Mucosa of rectum (tissue), 2 donors: ENCODE measurements at regions not wholly inside any gene's neighbourhood (a gene's known extent, or its start where the extent isn't known, plus 50 kb on each side); places are given as distances from the start of the nearest gene placed in this dataset.

ENCODE experiments used
- H3K27ac ChIP-seq, 2 donors: one replicate each; pipeline ENCODE4 v1.7.0; 2013; ENCODE audit warnings: inconsistent platforms in 2 of 2, low read depth in 2 of 2, low read length in 2 of 2
- H3K27me3 ChIP-seq, 2 donors: one replicate each; pipeline ENCODE4 v1.7.0; 2013; ENCODE audit warnings: low read length in 2 of 2; ENCODE audit not compliant: control insufficient read depth in 2 of 2, insufficient read depth in 2 of 2
- H3K36me3 ChIP-seq, 2 donors: one replicate each; pipeline ENCODE4 v1.7.0; 2013; ENCODE audit warnings: low read length in 2 of 2; ENCODE audit not compliant: control insufficient read depth in 2 of 2, insufficient read depth in 2 of 2
- H3K4me1 ChIP-seq, 2 donors: one replicate each; pipeline ENCODE4 v1.7.0; 2013; ENCODE audit warnings: low read length in 2 of 2, mild to moderate bottlenecking in 1 of 2; ENCODE audit not compliant: control insufficient read depth in 2 of 2, insufficient read depth in 2 of 2
- H3K4me3 ChIP-seq, 2 donors: one replicate each; pipeline ENCODE4 v1.7.0; 2013; ENCODE audit warnings: low read length in 2 of 2
- H3K9ac ChIP-seq, 2 donors: one replicate each; pipeline ENCODE4 v1.7.0; 2013; ENCODE audit warnings: low read length in 2 of 2, low read depth in 1 of 2, mild to moderate bottlenecking in 1 of 2
- H3K9me3 ChIP-seq, 2 donors: one replicate each; pipeline ENCODE4 v1.7.0; 2013; ENCODE audit warnings: low read length in 2 of 2; ENCODE audit not compliant: control insufficient read depth in 2 of 2
- donor health status: healthy.
- donor health status: Normal muscosa, but diverticular disease.

DNA sequence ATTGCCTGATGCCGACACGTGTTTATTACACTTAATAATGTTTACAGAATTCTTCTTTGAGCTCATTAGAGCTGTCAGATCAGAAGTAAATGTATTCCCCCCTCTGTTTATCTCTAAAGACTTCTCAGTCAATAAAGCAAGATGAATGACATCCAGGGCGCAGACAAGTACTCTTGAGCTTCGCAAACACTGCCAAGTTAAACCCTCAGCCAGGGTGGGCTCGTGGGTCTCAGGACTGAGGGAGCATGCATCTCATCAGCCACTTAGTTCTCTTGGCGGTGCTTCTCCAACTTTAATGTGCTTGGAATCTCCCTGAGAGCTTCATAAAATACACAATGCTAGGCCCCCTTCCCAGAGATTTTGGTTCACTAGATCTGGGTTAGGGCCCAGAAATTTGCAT lies 333.9 kb upstream of the THRB start:
- peaks cover 3 to 5% of the 10 kb centered on the region in 2 donors for H3K4me1 ChIP-seq
- H3K9ac ChIP-seq, result no peak overlapping the region
- H3K27me3 ChIP-seq, result peaks cover 7 to 11% of the 10 kb centered on the region in 2 donors
- H3K36me3 ChIP-seq, result no peaks in the 10 kb centered on the region
- H3K9me3 ChIP-seq, result no peaks in the 10 kb centered on the region
- H3K4me3 ChIP-seq, result no peak overlapping the region
- H3K27ac ChIP-seq, result no peak overlapping the region

GRCh38 chr3:24829011-24829581 lies 334.4 kb upstream of the THRB start:
- peaks cover 7 to 11% of the 10 kb centered on the region in 2 donors for H3K27me3 ChIP-seq
- H3K9ac ChIP-seq, result no peak overlapping the region
- no peaks in the 10 kb centered on the region for H3K36me3 ChIP-seq
- no peaks in the 10 kb centered on the region for H3K9me3 ChIP-seq
- no peak overlapping the region for H3K27ac ChIP-seq
- H3K4me1 ChIP-seq, result peaks cover 3 to 5% of the 10 kb centered on the region in 2 donors
- peak overlapping the region in 1 of 2 donors; percentile 33 for H3K4me3 ChIP-seq

GRCh38 chr3:24829629-24830229 lies 335.1 kb upstream of the THRB start:
- H3K9me3 ChIP-seq, result no peaks in the 10 kb centered on the region
- no peak overlapping the region for H3K9ac ChIP-seq
- H3K27me3 ChIP-seq, result peaks cover 7 to 11% of the 10 kb centered on the region in 2 donors

DNA sequence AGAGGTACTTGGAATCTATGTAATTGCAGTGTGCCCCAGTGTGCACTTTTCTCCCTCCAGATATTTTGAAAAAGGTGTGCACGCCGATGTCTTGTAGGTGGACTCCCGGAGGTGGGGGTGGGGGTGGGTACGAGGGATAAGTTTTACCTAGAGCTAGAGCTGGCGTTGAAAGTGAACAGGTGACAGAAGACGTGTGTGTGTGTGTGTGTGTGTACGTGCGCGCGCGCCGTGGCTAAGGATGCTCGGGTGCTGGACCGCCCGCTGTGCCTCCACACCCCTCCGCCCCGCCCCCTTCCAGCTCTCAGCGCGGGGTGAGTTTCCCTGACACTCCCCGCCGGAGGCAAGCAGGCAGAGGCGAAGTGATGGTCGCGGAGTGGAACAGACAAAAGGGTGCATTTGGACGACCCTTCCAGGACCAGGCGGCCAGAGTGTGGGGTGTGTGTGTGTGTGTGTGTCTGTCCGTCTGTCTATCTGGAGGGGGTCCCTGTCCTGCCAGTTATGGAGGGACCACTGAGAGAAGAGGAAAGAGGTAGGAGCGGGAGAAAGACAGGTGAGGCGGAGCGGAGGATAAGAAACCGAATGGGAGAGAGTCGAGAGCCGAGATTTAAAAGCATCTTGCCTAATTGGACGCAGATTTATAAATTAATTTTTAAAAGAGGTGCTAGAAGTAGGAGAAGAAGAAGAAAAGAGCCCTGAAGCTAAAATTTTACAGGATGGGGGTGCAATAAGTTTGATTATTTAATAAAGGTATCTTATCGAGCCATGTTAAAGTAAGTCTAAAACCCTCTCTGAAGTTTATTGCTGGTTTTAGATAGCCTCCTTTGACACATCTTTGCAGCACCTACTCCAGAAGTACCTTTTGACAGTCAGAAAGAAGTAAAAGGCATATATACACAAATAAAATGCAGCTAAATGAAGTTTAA lies 335.8 kb upstream of the THRB start:
- H3K4me3 ChIP-seq, result peak overlapping the region; percentile 43 to 44
- H3K27me3 ChIP-seq, result peaks cover 7 to 11% of the 10 kb centered on the region in 2 donors
- no peaks in the 10 kb centered on the region for H3K36me3 ChIP-seq
- H3K9ac ChIP-seq, result no peak overlapping the region
- H3K9me3 ChIP-seq, result no peaks in the 10 kb centered on the region
- H3K27ac ChIP-seq, result no peak overlapping the region
- peaks cover 3 to 5% of the 10 kb centered on the region in 2 donors for H3K4me1 ChIP-seq

More at GRCh38 chr3:24829629-24830229, 335.1 kb upstream of the THRB start:
- peaks cover 3 to 5% of the 10 kb centered on the region in 2 donors for H3K4me1 ChIP-seq
- no peak overlapping the region for H3K27ac ChIP-seq
- no peaks in the 10 kb centered on the region for H3K36me3 ChIP-seq
- H3K4me3 ChIP-seq, result peak overlapping the region; percentile 43 to 44

GRCh38 chr3:24831221-24831620 lies 336.6 kb upstream of the THRB start:
- Histone ChIP-seq H3K9ac (no peak overlapping the region), H3K27ac (no peak overlapping the region), H3K4me1 (peaks cover 3 to 5% of the 10 kb centered on the region in 2 donors), H3K9me3 (no peaks in the 10 kb centered on the region), H3K36me3 (no peaks in the 10 kb centered on the region), H3K4me3 (no peak overlapping the region), H3K27me3 (peaks cover 7 to 11% of the 10 kb centered on the region in 2 donors)

DNA sequence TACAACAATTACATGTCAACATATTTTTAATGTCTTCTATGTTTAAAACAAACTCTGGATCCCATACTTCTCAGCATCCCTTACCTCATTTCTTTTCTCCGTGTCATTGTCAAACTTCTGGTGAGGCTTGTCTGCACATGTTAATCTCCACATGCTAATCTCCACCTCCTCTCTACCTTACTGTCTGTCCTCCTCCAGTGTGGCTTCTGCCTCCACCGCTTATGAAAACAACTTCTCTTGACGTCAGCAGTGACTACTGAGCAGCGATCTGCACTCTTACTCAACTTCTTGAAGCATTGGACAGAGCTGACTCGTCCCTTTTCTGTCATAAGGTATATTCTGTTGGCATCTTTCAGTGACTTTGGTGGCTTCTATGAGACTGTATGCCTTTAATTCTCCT lies 338.2 kb upstream of the THRB start:
- H3K4me3 ChIP-seq, result no peak overlapping the region
- no peak overlapping the region for H3K9ac ChIP-seq
- peaks cover 7 to 11% of the 10 kb centered on the region in 2 donors for H3K27me3 ChIP-seq
- no peak overlapping the region for H3K27ac ChIP-seq
- H3K4me1 ChIP-seq, result peaks cover 3 to 5% of the 10 kb centered on the region in 2 donors
- no peaks in the 10 kb centered on the region for H3K36me3 ChIP-seq
- no peaks in the 10 kb centered on the region for H3K9me3 ChIP-seq

DNA sequence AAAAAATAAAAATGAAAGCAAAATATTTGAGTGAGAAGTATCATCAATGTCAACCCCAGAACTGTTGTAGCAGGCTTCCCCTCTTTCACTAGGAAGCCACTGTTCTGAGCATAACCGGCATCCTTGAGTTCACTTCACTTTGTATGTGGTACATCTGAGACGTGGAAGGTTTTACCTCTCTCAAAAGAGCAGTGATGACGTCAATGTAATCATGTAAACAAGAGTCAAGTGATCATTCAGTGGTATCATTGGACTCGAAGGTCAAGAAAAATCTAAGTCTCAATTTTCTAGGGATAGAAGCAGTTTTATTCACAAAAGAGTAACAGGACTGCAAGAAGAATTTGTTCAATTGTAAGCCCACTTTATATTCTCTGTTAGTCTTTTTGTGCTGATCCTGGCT lies 339.8 kb upstream of the THRB start:
- Histone ChIP-seq H3K4me3 (no peak overlapping the region), H3K9me3 (no peaks in the 10 kb centered on the region), H3K27ac (no peak overlapping the region), H3K27me3 (peaks cover 3 to 7% of the 10 kb centered on the region in 2 donors), H3K9ac (no peak overlapping the region), H3K4me1 (peaks cover 3 to 5% of the 10 kb centered on the region in 2 donors), H3K36me3 (no peaks in the 10 kb centered on the region)

DNA sequence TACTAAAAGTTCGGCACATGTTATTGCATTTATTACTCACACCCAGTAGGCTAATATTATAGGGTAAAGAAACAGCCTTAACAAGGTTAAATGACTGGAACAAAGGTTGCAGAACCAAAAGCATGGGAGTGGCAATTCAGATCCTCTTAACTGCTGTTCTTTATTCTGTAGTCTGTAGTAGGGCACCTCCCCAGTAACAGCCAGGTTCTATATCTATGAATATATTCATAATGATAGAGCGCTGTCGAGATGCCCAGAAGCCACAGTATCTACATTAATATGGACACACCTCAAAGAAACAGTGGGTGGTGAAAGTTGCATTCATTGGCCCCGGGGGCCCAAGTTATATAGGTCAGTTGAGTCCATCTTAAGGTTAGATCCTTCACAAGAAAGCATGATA lies 340.9 kb upstream of the THRB start:
- Histone ChIP-seq H3K9me3 (no peaks in the 10 kb centered on the region), H3K4me1 (no peaks in the 10 kb centered on the region), H3K27ac (no peak overlapping the region), H3K4me3 (no peak overlapping the region), H3K9ac (no peak overlapping the region), H3K36me3 (no peaks in the 10 kb centered on the region), H3K27me3 (peaks cover 2% of the 10 kb centered on the region in 2 donors)

DNA sequence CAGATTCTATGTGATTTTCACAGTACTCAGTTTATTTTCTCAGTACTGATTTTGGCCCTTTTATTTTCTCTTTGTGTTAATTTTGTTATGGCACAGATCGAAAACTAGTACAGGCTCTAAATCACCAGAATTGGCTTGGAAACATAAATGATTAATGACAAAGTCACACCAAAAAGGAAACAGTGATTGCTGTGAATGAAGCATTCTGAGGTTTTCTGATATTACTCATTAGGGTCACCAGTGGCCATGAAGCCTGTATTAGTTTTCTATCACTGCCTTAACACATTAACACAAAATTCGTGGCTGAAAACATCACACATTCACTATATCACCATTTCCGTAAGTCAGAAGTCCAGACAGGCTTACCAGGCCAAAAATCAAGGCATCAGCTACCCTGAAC lies 343.0 kb upstream of the THRB start:
- Histone ChIP-seq H3K4me3 (no peak overlapping the region), H3K4me1 (no peaks in the 10 kb centered on the region), H3K9me3 (no peaks in the 10 kb centered on the region), H3K36me3 (no peaks in the 10 kb centered on the region), H3K9ac (no peak overlapping the region), H3K27me3 (no peaks in the 10 kb centered on the region), H3K27ac (no peak overlapping the region)

DNA sequence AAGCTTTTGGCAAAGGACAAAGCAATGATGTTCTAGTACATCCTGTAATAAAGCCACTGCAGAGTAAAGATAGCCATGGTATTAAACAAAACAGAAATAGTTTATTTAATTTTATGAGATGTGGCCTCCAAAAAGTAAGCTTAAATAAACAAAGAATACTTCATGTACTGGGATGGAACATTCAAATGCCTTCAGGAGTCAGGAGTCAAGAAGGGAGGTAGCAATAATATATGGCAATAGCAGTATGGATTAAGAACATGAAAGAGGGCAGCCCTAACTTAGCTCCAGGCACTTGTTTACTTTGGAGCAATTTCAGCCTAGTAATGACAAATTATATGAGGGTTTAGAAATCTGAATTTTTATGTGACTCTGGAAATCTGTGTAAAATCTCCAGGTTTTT lies 343.9 kb upstream of the THRB start:
- Histone ChIP-seq H3K27ac (no peak overlapping the region), H3K4me3 (no peak overlapping the region), H3K36me3 (no peaks in the 10 kb centered on the region), H3K9ac (no peak overlapping the region), H3K27me3 (no peaks in the 10 kb centered on the region), H3K9me3 (no peaks in the 10 kb centered on the region), H3K4me1 (no peaks in the 10 kb centered on the region)
